ENCODE measurements at regions not wholly inside any gene's neighbourhood (a gene's known extent, or its start where the extent isn't known, plus 50 kb on each side); places are given as distances from the start of the nearest gene placed in this dataset.

GRCh38 chr6:90669846-90670245 is 83.0 kb upstream of the MAP3K7 start:
- ATAC-seq (no peak), DNase-seq (no peak)
- intact Hi-C loops (cut with DNase I, micrococcal nuclease): no loop called here
- no peak overlapping the region for H3K4me3 ChIP-seq
- H3K9me3 ChIP-seq: no peaks in the 10 kb centered on the region
- no peak for TF ChIP-seq CTCF (IDR thresholded peaks at IDR 0.05)
- H3K36me3 ChIP-seq (ENCODE audit: low read depth): no peaks in the 10 kb centered on the region
- no peaks in the 10 kb centered on the region for H3K4me1 ChIP-seq (ENCODE audit: low read depth)

DNA sequence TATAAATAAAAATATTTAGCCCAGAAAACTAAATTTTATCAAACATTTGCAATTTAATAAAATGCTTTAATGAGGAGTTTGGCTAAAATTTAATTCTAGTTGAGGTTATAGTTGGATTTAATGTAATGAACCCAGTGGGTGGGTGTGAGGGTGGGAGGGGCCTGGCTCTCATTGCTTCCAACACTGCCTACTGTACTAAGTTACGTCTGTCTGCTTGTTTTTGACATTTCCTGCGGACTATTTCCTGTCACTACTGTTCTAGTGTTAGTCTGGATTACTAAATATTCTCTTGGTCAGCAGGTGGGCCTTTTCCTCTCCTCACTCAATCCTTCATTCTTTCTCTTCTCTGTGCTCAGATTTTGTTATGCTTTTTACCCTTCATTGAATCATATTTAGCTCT is 82.5 kb upstream of the MAP3K7 start:
- DNase-seq (no peak), ATAC-seq (no peak)
- H3K9me3 ChIP-seq: no peaks in the 10 kb centered on the region
- no peak for TF ChIP-seq CTCF (IDR thresholded peaks at IDR 0.05)
- H3K4me1 ChIP-seq (ENCODE audit: low read depth): no peaks in the 10 kb centered on the region
- intact Hi-C loops (cut with DNase I, micrococcal nuclease): no loop called here
- no peak overlapping the region for H3K4me3 ChIP-seq
- H3K36me3 ChIP-seq (ENCODE audit: low read depth): no peaks in the 10 kb centered on the region

- ATAC-seq: no peak
- Histone ChIP-seq H3K36me3 (ENCODE audit: low read depth) (no peaks in the 10 kb centered on the region), H3K4me1 (ENCODE audit: low read depth) (no peaks in the 10 kb centered on the region), H3K9me3 (peaks cover 1% of the 10 kb centered on the region), H3K4me3 (no peak overlapping the region)
- no peak for DNase-seq
- intact Hi-C loops (cut with DNase I, micrococcal nuclease): no loop called here
- TF ChIP-seq CTCF (IDR thresholded peaks at IDR 0.05): no peak
Measured at GRCh38 chr6:90668141-90668540, 81.3 kb upstream of the MAP3K7 start.

- ATAC-seq: no peak
- Histone ChIP-seq H3K4me3 (no peak overlapping the region), H3K4me1 (ENCODE audit: low read depth) (no peaks in the 10 kb centered on the region), H3K9me3 (peaks cover 5% of the 10 kb centered on the region), H3K36me3 (ENCODE audit: low read depth) (no peaks in the 10 kb centered on the region)
- TF ChIP-seq CTCF (IDR thresholded peaks at IDR 0.05): no peak
- intact Hi-C loops (cut with DNase I, micrococcal nuclease): no loop called here
- DNase-seq: no peak
Measured at GRCh38 chr6:90663873-90664272, 77.0 kb upstream of the MAP3K7 start.

DNA sequence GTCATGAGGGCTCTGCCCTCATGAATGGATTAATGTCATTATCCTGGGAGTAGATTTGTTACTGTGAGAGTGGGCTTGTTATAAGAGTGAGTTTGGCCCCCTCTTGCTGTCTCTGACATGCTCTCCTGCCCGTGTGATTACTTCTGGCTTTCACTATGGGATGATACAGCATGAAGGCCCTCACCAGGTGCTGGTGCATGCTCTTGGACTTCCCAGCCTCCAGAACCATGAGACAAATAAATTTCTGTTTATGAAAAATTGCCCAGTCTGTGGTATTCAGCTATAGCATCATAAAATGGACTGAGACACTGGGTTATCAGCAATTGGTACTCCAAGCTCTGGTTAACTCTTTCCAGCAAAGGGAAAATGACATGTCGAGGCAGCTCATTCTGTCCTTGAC is 76.2 kb upstream of the MAP3K7 start:
- H3K4me1 ChIP-seq (ENCODE audit: low read depth): no peaks in the 10 kb centered on the region
- H3K9me3 ChIP-seq: peaks cover 5% of the 10 kb centered on the region
- H3K4me3 ChIP-seq: no peak overlapping the region
- ATAC-seq (no peak), DNase-seq (no peak)
- no peaks in the 10 kb centered on the region for H3K36me3 ChIP-seq (ENCODE audit: low read depth)
- no peak for TF ChIP-seq CTCF (IDR thresholded peaks at IDR 0.05)
- intact Hi-C loops (cut with DNase I, micrococcal nuclease): no loop called here

DNA sequence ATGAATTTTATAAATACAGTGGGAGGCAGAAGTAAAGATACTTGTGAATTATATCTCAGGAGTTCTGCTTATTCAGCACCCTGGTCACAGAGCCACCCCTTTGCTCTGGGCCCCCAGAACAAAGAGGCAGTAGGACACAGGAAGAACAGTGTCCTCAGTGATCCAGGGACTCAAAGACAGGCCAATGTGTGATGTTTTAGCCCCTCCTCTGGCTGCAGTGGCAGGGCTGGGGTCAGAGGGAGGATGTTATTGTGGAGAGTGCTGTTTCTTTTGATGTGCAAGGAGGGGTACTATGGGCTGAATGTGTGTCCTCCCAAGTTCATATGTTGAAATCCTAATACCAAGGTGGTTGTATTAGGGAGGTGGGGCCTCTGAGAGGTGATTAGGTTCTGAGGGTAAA is 74.1 kb upstream of the MAP3K7 start:
- intact Hi-C loops (cut with DNase I, micrococcal nuclease): no loop called here
- H3K9me3 ChIP-seq: peaks cover 5% of the 10 kb centered on the region
- no peak for DNase-seq
- no peaks in the 10 kb centered on the region for H3K4me1 ChIP-seq (ENCODE audit: low read depth)
- H3K36me3 ChIP-seq (ENCODE audit: low read depth): no peaks in the 10 kb centered on the region
- H3K4me3 ChIP-seq: no peak overlapping the region
- no peak for ATAC-seq
- TF ChIP-seq CTCF (IDR thresholded peaks at IDR 0.05): no peak
